Stomach (tissue), 8 donors: ENCODE measurements at regions not wholly inside any gene's neighbourhood (a gene's known extent, or its start where the extent isn't known, plus 50 kb on each side); places are given as distances from the start of the nearest gene placed in this dataset.

ENCODE experiments used
- DNase-seq, 2 donors: peaks; one replicate each; pipeline versions ENCODE4 v3.0.0 to v3.0.0-alpha.2; 2013 to 2019
- H3K27ac ChIP-seq, 5 donors: fragments of 200-600 bp in 4 of 5; sonication (generic) in 4 of 5; one replicate each; pipeline ENCODE4 v1.5.1; 2013 to 2019; ENCODE audit warnings: mild to moderate bottlenecking in 1 of 5, moderate library complexity in 1 of 5
- H3K27me3 ChIP-seq, 3 donors: fragments of 200-600 bp; sonication (generic); one replicate each; pipeline ENCODE4 v1.5.1; 2017 to 2019; ENCODE audit warnings: mixed run types in 1 of 3
- H3K36me3 ChIP-seq, 4 donors: fragments of 200-600 bp; sonication (generic); 1 replicate in 3 of 4; 2 replicates in 1 of 4; pipeline ENCODE4 v1.5.1; 2016 to 2019
- H3K4me1 ChIP-seq, 4 donors: fragments of 200-600 bp; sonication (generic); one replicate each; pipeline ENCODE4 v1.5.1; 2016 to 2019
- H3K4me3 ChIP-seq, 4 donors: fragments of 200-600 bp; sonication (generic) in 3 of 4; one replicate each; pipeline ENCODE4 v1.5.1; 2016 to 2019; ENCODE audit warnings: mild to moderate bottlenecking in 1 of 4
- H3K9me3 ChIP-seq, 4 donors: fragments of 200-600 bp; sonication (generic); one replicate each; pipeline ENCODE4 v1.5.1; 2016 to 2019
- EP300 ChIP-seq: sonication (generic); formaldehyde crosslinking; IDR thresholded peaks from one replicate; pipeline ENCODE4 v1.6.1; 2017; ENCODE audit warnings: antibody characterized with exemption
- POLR2A ChIP-seq, 4 donors: fragments of 450-650 bp; IDR thresholded peaks; one replicate each; pipeline ENCODE4 v1.6.1; 2016; ENCODE audit warnings: antibody characterized with exemption in 4 of 4, control low read depth in 2 of 4, mild to moderate bottlenecking in 1 of 4, moderate library complexity in 1 of 4
- POLR2AphosphoS5 ChIP-seq, 3 donors: sonication (generic); formaldehyde crosslinking; IDR thresholded peaks; one replicate each; pipeline ENCODE4 v1.6.1; 2016; ENCODE audit warnings: antibody characterized with exemption in 3 of 3
- WGBS, 5 donors: extraction: QIAGEN DNeasy Blood & Tissue Kit in 3 of 5; methylation state at CpG; one replicate each; pipeline versions ENCODE4 v1.1.5 to v1.1.7; 2013 to 2018; 5-methylcytosine and 5-hydroxymethylcytosine counted together
- intact Hi-C: fragments of 100-400 bp; cut with DNase I; formaldehyde crosslinking; loops from one replicate; pipeline ENCODE4 v1.15.1; 2023; ENCODE audit warnings: low total_unique reads
- TF ChIP-seq, protein P1 (sequence below), 7 experiments: fragments of 450-650 bp in 4 of 7; fragments of 200-600 bp in 3 of 7; sonication (generic) in 3 of 7; IDR thresholded peaks; one replicate each; pipeline ENCODE4 v1.5.1; 2016 to 2019; ENCODE audit warnings: antibody characterized with exemption in 7 of 7, control low read depth in 2 of 7, mild to moderate bottlenecking in 1 of 7
- donor health status: healthy with polysubstance abuse.
- donor health status: Bipolar disorder and iron deficiency.
- donor health status: healthy.

- H3K27ac ChIP-seq = no peak overlapping the region
- H3K4me3 ChIP-seq = no peak overlapping the region
- intact Hi-C loops = no loop called here
Measured at GRCh38 chrX:14406225-14406624, 123.1 kb upstream of the GLRA2 start.

DNA sequence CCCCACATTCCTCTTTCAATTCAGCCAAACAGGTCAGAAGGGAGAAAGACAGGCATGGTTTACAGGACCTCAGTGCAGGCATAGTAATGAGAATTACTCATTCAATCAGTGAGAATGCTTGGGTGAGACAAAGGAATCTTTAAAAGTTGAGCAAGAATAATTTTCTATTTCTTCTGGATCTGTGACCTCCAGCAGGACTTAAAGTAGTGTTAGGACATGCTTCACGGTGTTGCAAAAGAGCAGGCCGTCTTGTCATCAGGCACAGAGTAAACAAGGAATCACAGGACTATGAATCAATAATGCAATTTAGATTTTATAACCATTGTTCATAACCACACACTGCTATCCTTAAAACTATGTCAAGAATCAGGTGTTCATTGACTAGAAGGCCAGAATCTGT, 130.6 kb upstream of the GLRA2 start:
- H3K9me3 ChIP-seq = peaks cover 0 to 4% (median 0%) of the 10 kb centered on the region in 4 donors
- H3K27ac ChIP-seq = no peak overlapping the region
- TF ChIP-seq POLR2A (IDR thresholded peaks at IDR 0.05) (no peak), EP300 (no peak), POLR2AphosphoS5 (IDR thresholded peaks at IDR 0.05) (no peak)
- TF ChIP-seq, protein P1, sequence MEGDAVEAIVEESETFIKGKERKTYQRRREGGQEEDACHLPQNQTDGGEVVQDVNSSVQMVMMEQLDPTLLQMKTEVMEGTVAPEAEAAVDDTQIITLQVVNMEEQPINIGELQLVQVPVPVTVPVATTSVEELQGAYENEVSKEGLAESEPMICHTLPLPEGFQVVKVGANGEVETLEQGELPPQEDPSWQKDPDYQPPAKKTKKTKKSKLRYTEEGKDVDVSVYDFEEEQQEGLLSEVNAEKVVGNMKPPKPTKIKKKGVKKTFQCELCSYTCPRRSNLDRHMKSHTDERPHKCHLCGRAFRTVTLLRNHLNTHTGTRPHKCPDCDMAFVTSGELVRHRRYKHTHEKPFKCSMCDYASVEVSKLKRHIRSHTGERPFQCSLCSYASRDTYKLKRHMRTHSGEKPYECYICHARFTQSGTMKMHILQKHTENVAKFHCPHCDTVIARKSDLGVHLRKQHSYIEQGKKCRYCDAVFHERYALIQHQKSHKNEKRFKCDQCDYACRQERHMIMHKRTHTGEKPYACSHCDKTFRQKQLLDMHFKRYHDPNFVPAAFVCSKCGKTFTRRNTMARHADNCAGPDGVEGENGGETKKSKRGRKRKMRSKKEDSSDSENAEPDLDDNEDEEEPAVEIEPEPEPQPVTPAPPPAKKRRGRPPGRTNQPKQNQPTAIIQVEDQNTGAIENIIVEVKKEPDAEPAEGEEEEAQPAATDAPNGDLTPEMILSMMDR (IDR thresholded peaks at IDR 0.05) = no peak
- H3K4me3 ChIP-seq = no peak overlapping the region
- H3K36me3 ChIP-seq = no peaks in the 10 kb centered on the region
- H3K4me1 ChIP-seq = no peaks in the 10 kb centered on the region
- no peaks in the 10 kb centered on the region for H3K27me3 ChIP-seq
- intact Hi-C loops = no loop called here
- WGBS, 5 donors = 11 to 62% (median 32%) methylated on average over 2 of the region's 2 CpGs
- no peak for DNase-seq

More at GRCh38 chrX:14406225-14406624, 123.1 kb upstream of the GLRA2 start:
- Histone ChIP-seq H3K9me3 (no peaks in the 10 kb centered on the region), H3K4me1 (no peaks in the 10 kb centered on the region), H3K27me3 (no peaks in the 10 kb centered on the region), H3K36me3 (no peaks in the 10 kb centered on the region)
- no peak for DNase-seq
- TF ChIP-seq POLR2A (IDR thresholded peaks at IDR 0.05) (no peak), EP300 (no peak), POLR2AphosphoS5 (IDR thresholded peaks at IDR 0.05) (no peak)
- TF ChIP-seq, protein P1 (IDR thresholded peaks at IDR 0.05) = no peak

GRCh38 chrX:14389682-14390081, 139.7 kb upstream of the GLRA2 start:
- H3K9me3 ChIP-seq = peaks cover 0 to 5% (median 2%) of the 10 kb centered on the region in 4 donors
- intact Hi-C loops = no loop called here

GRCh38 chrX:14386981-14387380, 142.4 kb upstream of the GLRA2 start:
- no peak overlapping the region for H3K4me3 ChIP-seq
- H3K36me3 ChIP-seq = no peaks in the 10 kb centered on the region
- H3K27ac ChIP-seq = no peak overlapping the region
- DNase-seq = no peak
- 55 to 76% (median 71%) methylated on average over 4 of the region's 4 CpGs for WGBS, 5 donors
- H3K4me1 ChIP-seq = no peaks in the 10 kb centered on the region
- no peaks in the 10 kb centered on the region for H3K27me3 ChIP-seq
- TF ChIP-seq, protein P1 (IDR thresholded peaks at IDR 0.05) = no peak
- no peak for TF ChIP-seq POLR2A (IDR thresholded peaks at IDR 0.05)
- no peak for TF ChIP-seq POLR2AphosphoS5 (IDR thresholded peaks at IDR 0.05)
- TF ChIP-seq EP300 = no peak
- intact Hi-C loops = no loop called here
- no peaks in the 10 kb centered on the region for H3K9me3 ChIP-seq

More at GRCh38 chrX:14389682-14390081, 139.7 kb upstream of the GLRA2 start:
- no peaks in the 10 kb centered on the region for H3K4me1 ChIP-seq
- H3K4me3 ChIP-seq = no peak overlapping the region
- no peaks in the 10 kb centered on the region for H3K27me3 ChIP-seq
- no peak for TF ChIP-seq POLR2A (IDR thresholded peaks at IDR 0.05)
- TF ChIP-seq POLR2AphosphoS5 (IDR thresholded peaks at IDR 0.05) = no peak
- no peak for TF ChIP-seq EP300
- TF ChIP-seq, protein P1 (IDR thresholded peaks at IDR 0.05) = no peak
- 74 to 79% (median 76%) methylated on average over 4 of the region's 4 CpGs for WGBS, 5 donors
- no peak overlapping the region for H3K27ac ChIP-seq
- DNase-seq = no peak
- H3K36me3 ChIP-seq = no peaks in the 10 kb centered on the region
